ENCODE measurements at regions not wholly inside any gene's neighbourhood (a gene's known extent, or its start where the extent isn't known, plus 50 kb on each side); places are given as distances from the start of the nearest gene placed in this dataset.
"Not testable (repeated sequence)": the region's sequence is repeated elsewhere in the genome, so short reads cannot be mapped to it uniquely, and the experiment has no call there.

GRCh38 chr2:91598519-91598918, 2907.0 kb downstream of the RPIA start:
- H3K4me3 ChIP-seq; H3K27me3 ChIP-seq; H3K36me3 ChIP-seq; intact Hi-C loops (cut with DNase I); DNase-seq (ENCODE audit: extremely low spot score in 2 of 2); H3K9me3 ChIP-seq; H3K4me1 ChIP-seq; H3K27ac ChIP-seq: not testable (repeated sequence)

- not testable (repeated sequence) for H3K4me3 ChIP-seq
Measured at GRCh38 chr2:91599000-91599399, 2907.5 kb downstream of the RPIA start.

GRCh38 chr2:91602860-91603259, 2911.4 kb downstream of the RPIA start:
- intact Hi-C loops (cut with DNase I); H3K36me3 ChIP-seq; H3K9me3 ChIP-seq; H3K4me1 ChIP-seq; H3K4me3 ChIP-seq; DNase-seq (ENCODE audit: extremely low spot score in 2 of 2); H3K27me3 ChIP-seq; H3K27ac ChIP-seq: not testable (repeated sequence)

More at GRCh38 chr2:91599000-91599399, 2907.5 kb downstream of the RPIA start:
- DNase-seq (ENCODE audit: extremely low spot score in 2 of 2); H3K27ac ChIP-seq; H3K9me3 ChIP-seq; H3K36me3 ChIP-seq; H3K27me3 ChIP-seq; H3K4me1 ChIP-seq; intact Hi-C loops (cut with DNase I): not testable (repeated sequence)

DNA sequence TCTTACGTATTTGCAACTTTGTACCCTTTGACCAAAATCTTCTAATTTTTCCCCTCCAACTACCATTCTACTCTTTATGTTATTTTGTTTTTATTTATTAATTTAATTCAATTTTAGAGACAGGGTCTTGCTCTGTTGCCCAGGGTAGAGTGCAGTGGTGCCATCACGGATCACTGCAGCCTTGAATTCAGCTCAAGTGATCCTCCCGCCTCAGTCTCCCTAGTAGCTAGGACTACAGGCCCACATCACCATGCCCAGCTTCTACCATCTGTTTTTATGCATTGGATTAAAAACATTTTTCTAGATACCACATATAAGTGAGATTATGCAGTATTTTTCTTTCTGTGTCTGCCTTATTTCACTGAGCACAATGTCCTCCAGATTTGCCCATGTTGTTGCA, 2912.5 kb downstream of the RPIA start:
- DNase-seq (ENCODE audit: extremely low spot score in 2 of 2); H3K27ac ChIP-seq; H3K4me3 ChIP-seq; H3K9me3 ChIP-seq; H3K4me1 ChIP-seq; intact Hi-C loops (cut with DNase I); H3K36me3 ChIP-seq; H3K27me3 ChIP-seq: not testable (repeated sequence)

DNA sequence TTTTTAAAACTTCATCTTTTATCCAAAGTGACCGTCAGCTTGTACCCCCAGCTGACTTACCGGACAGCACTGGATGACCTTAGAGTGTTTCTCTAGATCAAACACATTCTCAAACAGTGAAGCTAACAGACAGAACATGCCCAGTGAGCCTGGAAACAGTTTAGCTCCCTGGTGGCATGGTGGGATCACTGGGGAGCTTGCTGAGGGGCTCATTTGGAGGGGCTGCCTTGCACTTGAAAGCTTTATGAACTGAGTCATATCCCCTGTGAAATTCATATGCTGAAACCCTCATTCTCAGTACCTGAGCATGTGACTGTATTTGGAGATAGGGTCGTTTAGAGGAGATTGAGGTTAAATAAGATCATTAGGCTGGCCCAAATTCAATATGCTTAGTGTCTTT, 2913.2 kb downstream of the RPIA start:
- H3K4me3 ChIP-seq; intact Hi-C loops (cut with DNase I); H3K27ac ChIP-seq; H3K27me3 ChIP-seq; H3K36me3 ChIP-seq; H3K4me1 ChIP-seq; H3K9me3 ChIP-seq: not testable (repeated sequence)
- DNase-seq (ENCODE audit: extremely low spot score in 2 of 2) = peak; percentile 29 to 70

DNA sequence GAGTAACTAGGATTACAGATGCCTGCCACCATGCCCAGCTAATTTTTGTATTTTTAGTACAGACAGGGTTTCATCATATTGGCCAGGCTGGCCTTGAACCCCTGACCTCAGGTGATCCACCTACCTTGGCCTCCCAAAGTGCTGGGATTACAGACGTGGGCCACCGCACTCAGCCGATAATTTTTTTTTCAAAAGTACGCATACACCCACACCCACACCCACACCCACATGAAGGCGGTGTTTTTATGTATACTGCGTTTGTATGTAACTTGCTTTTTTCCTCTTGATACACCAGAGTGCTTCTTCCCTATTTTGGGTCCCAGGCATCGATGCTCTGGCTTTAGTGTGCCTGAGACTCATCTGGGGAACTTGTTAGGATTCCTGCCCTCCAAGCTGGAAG, 2932.3 kb downstream of the RPIA start:
- H3K27me3 ChIP-seq; H3K9me3 ChIP-seq; intact Hi-C loops (cut with DNase I); H3K36me3 ChIP-seq; H3K4me3 ChIP-seq; H3K4me1 ChIP-seq; DNase-seq (ENCODE audit: extremely low spot score in 2 of 2); H3K27ac ChIP-seq: not testable (repeated sequence)

DNA sequence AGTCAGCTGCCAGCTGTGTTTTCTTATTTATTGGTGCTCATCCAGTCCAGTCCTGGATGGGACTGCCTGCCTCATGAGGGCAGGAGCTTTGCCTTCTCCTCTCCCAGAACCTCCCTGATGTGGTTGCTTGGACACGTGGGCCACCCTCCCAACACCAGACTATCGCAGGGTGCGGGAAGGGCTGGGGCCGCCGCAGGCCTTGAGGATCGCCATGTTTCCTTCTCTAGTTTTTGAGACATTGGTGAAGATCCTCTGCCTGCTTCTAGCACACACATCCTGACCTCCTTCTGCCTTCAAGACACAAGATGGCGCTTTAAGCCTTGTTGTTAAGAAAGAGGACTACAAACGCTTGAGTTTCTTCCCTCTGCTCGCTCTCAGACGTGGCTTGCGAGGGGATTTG, 2937.0 kb downstream of the RPIA start:
- H3K27me3 ChIP-seq; H3K36me3 ChIP-seq; intact Hi-C loops (cut with DNase I); DNase-seq (ENCODE audit: extremely low spot score in 2 of 2); H3K27ac ChIP-seq; H3K9me3 ChIP-seq; H3K4me1 ChIP-seq; H3K4me3 ChIP-seq: not testable (repeated sequence)

DNA sequence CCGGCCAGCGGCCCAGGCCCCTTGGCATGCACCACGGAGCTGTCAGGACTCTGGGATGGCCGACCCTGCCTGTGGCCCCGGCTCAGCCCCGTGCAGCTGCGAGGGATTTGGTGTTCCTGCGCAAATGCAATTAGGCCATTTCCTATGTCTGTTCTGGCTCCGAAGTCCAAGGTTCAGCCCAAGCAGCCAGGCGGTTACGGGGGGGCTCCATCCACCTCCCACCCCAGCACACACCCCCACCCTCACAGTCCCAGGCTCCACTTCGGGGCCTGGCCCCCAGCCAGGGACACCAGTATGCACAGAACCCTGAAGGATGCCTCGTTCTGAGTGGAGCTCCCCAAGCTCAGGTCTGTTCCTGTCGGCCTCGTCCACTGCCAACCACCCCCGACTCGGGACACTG, 2965.7 kb downstream of the RPIA start:
- H3K27me3 ChIP-seq; H3K9me3 ChIP-seq; H3K27ac ChIP-seq; intact Hi-C loops (cut with DNase I); H3K4me3 ChIP-seq; H3K4me1 ChIP-seq; H3K36me3 ChIP-seq; DNase-seq (ENCODE audit: extremely low spot score in 2 of 2): not testable (repeated sequence)

DNA sequence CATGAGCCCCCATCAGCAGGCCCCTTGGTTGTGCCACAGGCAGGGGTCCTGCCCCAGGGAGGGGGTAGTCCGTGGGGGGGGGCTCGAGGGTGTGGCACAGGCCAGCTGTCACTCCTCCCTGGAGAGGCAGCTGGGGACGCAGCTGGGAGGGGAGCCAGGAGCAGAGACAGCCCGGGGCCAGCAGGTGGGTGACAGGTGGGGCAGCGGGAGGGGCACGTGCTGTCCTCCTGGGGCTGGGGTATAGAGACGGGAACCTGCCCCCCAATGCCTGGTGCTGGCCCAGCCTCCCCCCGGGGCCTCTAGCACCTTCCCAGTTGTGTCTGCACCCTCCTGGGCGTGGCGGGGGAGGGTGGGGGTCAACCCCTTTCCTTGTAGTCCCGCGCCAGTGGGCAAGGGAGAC, 2966.9 kb downstream of the RPIA start:
- H3K27me3 ChIP-seq; H3K9me3 ChIP-seq; intact Hi-C loops (cut with DNase I); H3K36me3 ChIP-seq; DNase-seq (ENCODE audit: extremely low spot score in 2 of 2); H3K4me1 ChIP-seq; H3K4me3 ChIP-seq: not testable (repeated sequence)
- peak overlapping the region; percentile 25 for H3K27ac ChIP-seq

GRCh38 chr2:91659189-91659916, 2967.9 kb downstream of the RPIA start:
- H3K27ac ChIP-seq = peak overlapping the region; percentile 61

DNA sequence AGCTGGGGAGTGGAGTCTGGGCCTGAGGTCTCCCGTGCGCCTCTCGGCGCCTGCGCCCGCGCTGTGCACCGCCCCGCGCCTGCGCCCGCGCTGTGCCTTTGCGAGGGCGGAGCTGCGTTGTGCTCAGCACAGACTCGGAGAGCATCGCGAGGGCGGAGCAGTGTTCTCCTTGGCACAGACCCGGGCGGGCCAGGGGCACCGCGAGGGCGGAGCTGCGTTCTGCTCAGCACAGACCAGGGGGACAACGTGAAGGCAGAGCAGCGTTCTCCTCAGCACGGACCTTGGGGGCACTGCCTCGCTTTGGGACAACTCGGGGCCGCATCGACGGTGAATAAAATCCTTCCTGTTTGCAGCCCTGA, 2968.4 kb downstream of the RPIA start:
- H3K4me1 ChIP-seq; DNase-seq (ENCODE audit: extremely low spot score in 2 of 2); H3K9me3 ChIP-seq; H3K36me3 ChIP-seq; H3K27me3 ChIP-seq; H3K27ac ChIP-seq; intact Hi-C loops (cut with DNase I): not testable (repeated sequence)
- peak overlapping the region in 1 of 2 donors; percentile 50 for H3K4me3 ChIP-seq

More at GRCh38 chr2:91659189-91659916, 2967.9 kb downstream of the RPIA start:
- H3K36me3 ChIP-seq; DNase-seq (ENCODE audit: extremely low spot score in 2 of 2); H3K9me3 ChIP-seq; intact Hi-C loops (cut with DNase I); H3K4me1 ChIP-seq; H3K27me3 ChIP-seq: not testable (repeated sequence)
- H3K4me3 ChIP-seq = peak overlapping the region in 1 of 2 donors; percentile 50

DNA sequence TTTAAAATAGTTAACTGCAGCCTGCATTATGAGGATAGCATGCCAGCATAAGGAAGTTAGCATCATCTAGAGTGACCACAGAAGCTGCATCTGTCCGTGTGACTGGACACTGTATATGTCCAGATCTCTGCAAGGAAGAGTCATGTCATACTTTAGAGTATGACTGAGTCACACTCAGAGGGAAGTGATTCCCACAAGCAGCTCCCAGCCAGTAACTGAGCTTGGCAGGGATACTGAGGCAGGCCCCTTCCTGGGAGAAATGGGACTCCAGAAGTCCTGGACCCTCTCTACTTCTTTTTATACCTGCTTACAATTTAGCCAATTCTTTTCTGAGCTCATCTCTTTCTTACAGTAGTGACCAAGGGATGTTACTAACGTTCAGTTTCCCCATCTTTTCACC, 2975.9 kb downstream of the RPIA start:
- DNase-seq (ENCODE audit: extremely low spot score in 2 of 2); H3K27me3 ChIP-seq; H3K9me3 ChIP-seq; intact Hi-C loops (cut with DNase I); H3K4me3 ChIP-seq; H3K27ac ChIP-seq; H3K4me1 ChIP-seq; H3K36me3 ChIP-seq: not testable (repeated sequence)

DNA sequence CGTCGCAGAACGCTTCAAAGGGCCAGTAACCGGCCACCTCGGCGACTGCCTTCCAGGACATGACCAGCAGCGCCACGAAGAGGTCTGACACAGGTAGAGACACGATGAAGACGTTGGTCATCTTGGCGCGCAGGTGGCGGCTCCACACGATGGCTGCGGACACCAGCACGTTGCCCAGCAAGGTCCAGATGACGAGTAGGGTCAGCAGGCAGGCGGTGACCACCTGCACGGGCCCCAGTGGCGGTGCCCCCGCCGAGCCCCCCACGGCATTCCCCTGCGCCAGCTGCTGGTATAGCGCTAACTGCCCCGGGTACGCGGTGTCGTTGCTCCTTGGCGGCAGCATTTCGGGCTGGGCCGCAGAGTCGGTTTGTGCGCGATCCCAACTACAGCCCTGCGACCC, 2994.1 kb downstream of the RPIA start:
- H3K4me3 ChIP-seq; H3K9me3 ChIP-seq; DNase-seq (ENCODE audit: extremely low spot score in 2 of 2); H3K36me3 ChIP-seq; H3K27me3 ChIP-seq; H3K27ac ChIP-seq; intact Hi-C loops (cut with DNase I); H3K4me1 ChIP-seq: not testable (repeated sequence)

- intact Hi-C loops (cut with DNase I); H3K27ac ChIP-seq; H3K36me3 ChIP-seq; H3K27me3 ChIP-seq; H3K9me3 ChIP-seq; DNase-seq (ENCODE audit: extremely low spot score in 2 of 2); H3K4me1 ChIP-seq; H3K4me3 ChIP-seq: not testable (repeated sequence)
Measured at GRCh38 chr2:91686046-91686445, 2994.6 kb downstream of the RPIA start.
